ENCODE measurements at regions not wholly inside any gene's neighbourhood (a gene's known extent, or its start where the extent isn't known, plus 50 kb on each side); places are given as distances from the start of the nearest gene placed in this dataset.

DNA sequence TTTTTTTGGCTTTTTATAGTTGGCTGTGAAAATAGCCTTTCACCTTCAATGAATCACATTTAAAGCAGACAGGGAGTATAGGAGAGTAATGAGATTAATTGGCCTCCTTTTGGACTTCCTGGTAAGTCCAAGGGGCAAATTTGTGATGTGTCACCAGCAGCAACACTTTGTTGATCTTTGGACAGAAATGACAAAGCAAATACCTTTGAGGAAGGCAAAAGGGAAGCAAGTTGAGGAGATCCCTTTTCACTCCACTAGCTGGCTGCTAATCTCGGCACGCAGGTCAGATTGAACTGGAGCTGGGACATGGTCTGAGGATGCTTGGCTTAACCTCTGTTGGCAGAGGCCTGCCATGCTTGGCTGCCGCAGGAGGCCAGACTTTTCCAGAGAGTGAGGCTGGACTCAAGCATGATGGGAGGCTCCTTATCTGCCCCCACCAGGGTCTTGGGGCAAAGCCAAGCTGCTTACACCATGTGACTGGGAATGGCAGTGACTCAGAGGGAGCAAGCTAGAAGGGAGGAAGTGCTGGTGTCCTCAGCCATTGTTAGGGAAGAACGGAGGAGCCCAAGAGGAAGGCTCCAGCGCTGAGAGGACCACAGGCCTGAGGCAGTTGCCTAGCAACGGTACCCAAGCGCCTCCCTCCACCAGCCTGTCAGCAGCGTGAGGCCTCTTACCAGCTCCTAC, 174.5 kb upstream of the MAP1B start:
- DNase-seq (ENCODE audit: low spot score), result peak; percentile 76
- Histone ChIP-seq H3K36me3 (replicated peaks in 1 of 2; ENCODE audit: control insufficient read depth in 1 of 2, insufficient read depth in 2 of 2, low read length in 2 of 2) (no peaks in the 10 kb centered on the region), H3K4me3 (replicated peaks in 1 of 3; ENCODE audit: insufficient read depth in 1 of 3, low read depth in 2 of 3, low read length in 3 of 3) (peak overlapping the region in 1 of 3 experiments; percentile 50; a peak in 1 of 6 replicates), H3K9me3 (ENCODE audit: low read length) (no peaks in the 10 kb centered on the region), H3K9ac (ENCODE audit: insufficient read depth, low read depth, low read length) (no peak overlapping the region), H3K79me2 (ENCODE audit: insufficient read depth, low read length) (no peaks in the 10 kb centered on the region), H2AFZ (ENCODE audit: low read length) (no peak overlapping the region), H4K20me1 (ENCODE audit: insufficient read depth, low read length) (no peaks in the 10 kb centered on the region), H3K27me3 (ENCODE audit: control insufficient read depth in 1 of 2, insufficient read depth in 2 of 2, low read length in 2 of 2) (no peaks in the 10 kb centered on the region; a peak in 1 of 5 replicates), H3K4me1 (ENCODE audit: insufficient read depth, low read length) (peaks cover 22% of the 10 kb centered on the region), H3K27ac (ENCODE audit: extremely low read length, insufficient read depth, low read length) (peak overlapping the region; percentile 44), H3K4me2 (ENCODE audit: low read depth, low read length) (peak overlapping the region; percentile 61)
- ATAC-seq, result peak; percentile 91
- POLR2A ChIA-PET, result no interaction called here
- WGBS (ENCODE audit: low lambda C conversion rate), result 39% methylated on average over 7 of the region's 8 CpGs
- peak; percentile 34 for FAIRE-seq
- CTCF ChIA-PET (ENCODE audit: low intra/inter-chr PET ratio, low total read pairs), result no interaction called here
- BruUV-seq (replicated peaks), result no TSS peak
- intact Hi-C loops (cut with micrococcal nuclease; ENCODE audit: unreplicated experiment), result no loop called here
- in situ Hi-C loops (cut with HindIII; ENCODE audit: extremely low pct_ligation_motif_present, low pct_unique_long_range_greater_than_20kb), result no loop called here
- TF ChIP-seq CBFB (CRISPR knock-in tag; IDR thresholded peaks at IDR 0.05) (no peak), HOXA5 (CRISPR knock-in tag; IDR thresholded peaks at IDR 0.05) (0 out of 2 replicates have a peak, but pooled peaks have one; percentile 30), NFE2 (CRISPR knock-in tag; IDR thresholded peaks at IDR 0.05) (peak; percentile 62), IRX3 (CRISPR knock-in tag; IDR thresholded peaks at IDR 0.05; ENCODE audit: borderline replicate concordance, low read depth) (no peak), BCL6 (CRISPR knock-in tag; IDR thresholded peaks at IDR 0.05) (peak; percentile 28; the same call in 1 of the 2 replicates), ZNF616 (CRISPR knock-in tag; IDR thresholded peaks at IDR 0.05; ENCODE audit: low read depth) (no peak), ADNP (CRISPR knock-in tag; IDR thresholded peaks at IDR 0.05) (no peak)
- TF ChIP-seq, protein P1, sequence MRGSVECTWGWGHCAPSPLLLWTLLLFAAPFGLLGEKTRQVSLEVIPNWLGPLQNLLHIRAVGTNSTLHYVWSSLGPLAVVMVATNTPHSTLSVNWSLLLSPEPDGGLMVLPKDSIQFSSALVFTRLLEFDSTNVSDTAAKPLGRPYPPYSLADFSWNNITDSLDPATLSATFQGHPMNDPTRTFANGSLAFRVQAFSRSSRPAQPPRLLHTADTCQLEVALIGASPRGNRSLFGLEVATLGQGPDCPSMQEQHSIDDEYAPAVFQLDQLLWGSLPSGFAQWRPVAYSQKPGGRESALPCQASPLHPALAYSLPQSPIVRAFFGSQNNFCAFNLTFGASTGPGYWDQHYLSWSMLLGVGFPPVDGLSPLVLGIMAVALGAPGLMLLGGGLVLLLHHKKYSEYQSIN (CRISPR knock-in tag; IDR thresholded peaks at IDR 0.05; ENCODE audit: borderline replicate concordance), result no peak
- TF ChIP-seq, protein P2, sequence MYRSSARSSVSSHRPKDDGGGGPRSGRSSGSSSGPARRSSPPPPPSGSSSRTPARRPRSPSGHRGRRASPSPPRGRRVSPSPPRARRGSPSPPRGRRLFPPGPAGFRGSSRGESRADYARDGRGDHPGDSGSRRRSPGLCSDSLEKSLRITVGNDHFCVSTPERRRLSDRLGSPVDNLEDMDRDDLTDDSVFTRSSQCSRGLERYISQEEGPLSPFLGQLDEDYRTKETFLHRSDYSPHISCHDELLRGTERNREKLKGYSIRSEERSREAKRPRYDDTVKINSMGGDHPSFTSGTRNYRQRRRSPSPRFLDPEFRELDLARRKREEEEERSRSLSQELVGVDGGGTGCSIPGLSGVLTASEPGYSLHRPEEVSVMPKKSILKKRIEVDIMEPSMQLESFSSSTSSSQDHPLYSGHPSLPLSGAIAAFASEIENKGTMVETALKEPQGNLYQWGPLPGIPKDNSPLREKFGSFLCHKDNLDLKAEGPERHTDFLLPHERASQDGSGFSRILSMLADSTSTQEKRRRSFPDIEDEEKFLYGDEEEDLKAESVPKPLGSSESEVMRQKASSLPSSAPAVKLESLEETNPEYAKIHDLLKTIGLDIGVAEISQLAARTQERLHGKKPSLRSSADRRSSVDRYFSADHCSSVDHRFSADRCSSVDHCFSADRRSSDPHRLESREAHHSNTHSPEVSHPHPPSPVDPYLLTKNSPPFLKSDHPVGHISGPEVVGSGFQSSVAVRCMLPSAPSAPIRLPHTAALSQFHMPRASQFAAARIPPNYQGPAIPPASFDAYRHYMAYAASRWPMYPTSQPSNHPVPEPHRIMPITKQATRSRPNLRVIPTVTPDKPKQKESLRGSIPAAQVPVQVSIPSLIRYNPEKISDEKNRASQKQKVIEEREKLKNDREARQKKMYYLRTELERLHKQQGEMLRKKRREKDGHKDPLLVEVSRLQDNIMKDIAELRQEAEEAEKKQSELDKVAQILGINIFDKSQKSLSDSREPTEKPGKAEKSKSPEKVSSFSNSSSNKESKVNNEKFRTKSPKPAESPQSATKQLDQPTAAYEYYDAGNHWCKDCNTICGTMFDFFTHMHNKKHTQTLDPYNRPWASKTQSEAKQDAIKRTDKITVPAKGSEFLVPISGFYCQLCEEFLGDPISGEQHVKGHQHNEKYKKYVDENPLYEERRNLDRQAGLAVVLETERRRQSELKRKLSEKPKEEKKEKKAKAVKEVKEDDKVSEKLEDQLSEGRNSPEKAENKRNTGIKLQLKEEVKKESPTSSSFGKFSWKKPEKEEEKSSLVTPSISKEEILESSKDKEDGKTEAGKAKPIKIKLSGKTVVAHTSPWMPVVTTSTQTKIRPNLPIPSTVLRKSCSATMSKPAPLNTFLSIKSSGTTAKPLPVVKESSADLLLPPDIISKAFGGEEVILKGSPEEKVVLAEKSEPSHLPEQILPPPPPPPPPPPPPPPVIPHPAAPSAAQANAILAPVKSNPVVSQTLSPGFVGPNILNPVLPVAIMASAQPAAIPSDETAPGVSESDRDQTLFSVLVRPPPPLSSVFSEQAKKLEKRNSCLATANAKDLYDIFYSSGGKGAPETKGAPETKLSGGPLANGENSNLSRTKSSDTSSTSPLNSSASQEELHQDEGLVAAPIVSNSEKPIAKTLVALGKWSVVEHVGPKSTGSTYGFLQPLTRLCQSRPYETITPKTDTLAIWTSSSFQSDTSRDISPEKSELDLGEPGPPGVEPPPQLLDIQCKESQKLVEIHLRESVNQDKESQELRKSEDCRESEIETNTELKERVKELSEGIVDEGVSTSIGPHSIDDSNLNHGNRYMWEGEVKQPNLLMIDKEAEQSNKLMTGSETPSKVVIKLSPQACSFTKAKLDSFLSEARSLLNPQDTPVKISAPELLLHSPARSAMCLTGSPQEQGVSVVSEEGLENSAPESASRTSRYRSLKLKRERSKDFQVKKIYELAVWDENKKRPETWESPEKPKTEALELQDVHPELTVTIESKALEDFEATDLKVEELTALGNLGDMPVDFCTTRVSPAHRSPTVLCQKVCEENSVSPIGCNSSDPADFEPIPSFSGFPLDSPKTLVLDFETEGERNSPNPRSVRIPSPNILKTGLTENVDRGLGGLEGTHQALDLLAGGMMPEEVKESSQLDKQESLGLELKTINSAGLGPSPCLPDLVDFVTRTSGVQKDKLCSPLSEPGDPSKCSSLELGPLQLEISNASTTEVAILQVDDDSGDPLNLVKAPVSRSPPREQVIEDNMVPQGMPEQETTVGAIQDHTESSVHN (CRISPR knock-in tag; IDR thresholded peaks at IDR 0.05), result no peak
- TF ChIP-seq, protein P3, sequence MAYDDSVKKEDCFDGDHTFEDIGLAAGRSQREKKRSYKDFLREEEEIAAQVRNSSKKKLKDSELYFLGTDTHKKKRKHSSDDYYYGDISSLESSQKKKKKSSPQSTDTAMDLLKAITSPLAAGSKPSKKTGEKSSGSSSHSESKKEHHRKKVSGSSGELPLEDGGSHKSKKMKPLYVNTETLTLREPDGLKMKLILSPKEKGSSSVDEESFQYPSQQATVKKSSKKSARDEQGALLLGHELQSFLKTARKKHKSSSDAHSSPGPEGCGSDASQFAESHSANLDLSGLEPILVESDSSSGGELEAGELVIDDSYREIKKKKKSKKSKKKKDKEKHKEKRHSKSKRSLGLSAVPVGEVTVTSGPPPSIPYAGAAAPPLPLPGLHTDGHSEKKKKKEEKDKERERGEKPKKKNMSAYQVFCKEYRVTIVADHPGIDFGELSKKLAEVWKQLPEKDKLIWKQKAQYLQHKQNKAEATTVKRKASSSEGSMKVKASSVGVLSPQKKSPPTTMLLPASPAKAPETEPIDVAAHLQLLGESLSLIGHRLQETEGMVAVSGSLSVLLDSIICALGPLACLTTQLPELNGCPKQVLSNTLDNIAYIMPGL (CRISPR knock-in tag; IDR thresholded peaks at IDR 0.05; ENCODE audit: borderline replicate concordance in 1 of 2, low read depth in 1 of 2), result 0 out of 4 replicates have a peak, but pooled peaks of 1 of the 2 experiments have one; percentile 42
